ENCODE measurements at regions not wholly inside any gene's neighbourhood (a gene's known extent, or its start where the extent isn't known, plus 50 kb on each side); places are given as distances from the start of the nearest gene placed in this dataset.
"Not testable (repeated sequence)": the region's sequence is repeated elsewhere in the genome, so short reads cannot be mapped to it uniquely, and the experiment has no call there.

- DNase-seq (ENCODE audit: low spot score): no peak
Measured at GRCh38 chr20:17836303-17836861, 132.2 kb downstream of the SNX5 start.

DNA sequence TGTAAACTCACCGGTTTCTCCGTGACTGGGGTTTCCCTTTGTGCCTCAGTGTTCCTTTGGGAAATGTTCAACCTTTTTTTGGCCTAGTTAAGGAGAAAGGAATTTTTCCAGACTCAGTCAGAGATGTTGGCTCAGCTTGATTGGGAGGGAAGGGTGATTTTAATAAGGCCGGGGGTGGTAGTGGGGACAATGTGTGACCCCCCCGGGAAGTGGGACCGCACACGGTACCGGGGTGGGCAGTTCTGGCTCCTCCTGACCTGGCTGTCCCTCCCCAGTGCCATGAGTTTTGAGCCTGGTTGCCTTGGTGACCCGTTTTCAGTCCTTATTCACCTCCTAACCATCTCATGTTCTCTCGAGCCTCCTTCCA lies 132.7 kb downstream of the SNX5 start:
- no peak for DNase-seq (ENCODE audit: low spot score)

DNA sequence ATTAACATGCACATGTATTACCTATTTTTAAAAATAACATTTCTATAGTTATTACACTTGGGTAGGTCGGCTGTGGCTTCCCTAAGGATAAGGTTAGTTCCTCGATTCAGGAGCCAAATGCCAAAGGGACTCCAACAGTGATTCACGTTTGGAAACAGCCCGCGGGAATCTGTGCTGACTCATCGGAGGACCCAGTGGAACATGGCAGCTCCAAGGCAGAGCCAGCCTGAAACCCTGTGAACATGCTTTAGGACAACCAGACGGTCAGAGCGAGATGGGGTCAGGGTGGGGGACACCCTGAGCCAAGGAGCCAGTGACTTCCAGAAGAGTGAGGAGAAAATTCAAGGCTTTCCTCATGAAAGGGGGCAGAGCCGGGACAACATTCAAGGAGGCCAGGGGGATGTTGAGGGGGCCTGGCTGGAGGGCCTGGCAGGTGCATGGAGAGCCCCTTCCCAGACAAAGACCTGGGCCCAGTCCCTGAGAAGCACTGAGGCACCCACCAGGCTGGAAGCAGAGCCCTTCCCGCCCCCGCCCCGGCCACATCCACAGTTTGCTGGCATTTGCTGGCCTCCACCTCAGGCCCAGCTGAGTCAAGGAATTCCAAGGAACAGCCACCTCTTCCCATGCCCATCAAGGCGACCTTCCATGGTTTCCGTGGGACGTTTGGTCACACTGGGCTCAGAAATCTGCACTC lies 133.2 kb downstream of the SNX5 start:
- DNase-seq (ENCODE audit: low spot score): peak; percentile 57

DNA sequence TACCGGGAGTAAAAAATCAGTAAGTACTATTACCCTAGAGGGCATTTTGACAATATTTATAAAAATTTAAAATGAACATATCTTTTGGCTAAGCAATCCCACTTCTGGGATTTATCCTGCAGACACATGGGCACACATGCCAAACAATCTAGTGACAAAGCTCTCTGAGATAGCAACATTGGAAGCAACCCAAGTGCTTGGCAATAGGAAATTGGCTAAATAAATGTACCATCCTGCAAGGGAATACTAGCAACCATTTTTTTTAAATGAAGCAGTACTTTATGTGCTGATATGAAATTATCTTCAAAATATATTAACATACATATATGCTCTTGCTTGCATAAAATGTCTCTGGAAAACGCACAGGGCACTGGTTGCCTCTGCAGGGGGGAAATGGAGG lies 133.8 kb downstream of the SNX5 start:
- DNase-seq (ENCODE audit: low spot score): no peak

DNA sequence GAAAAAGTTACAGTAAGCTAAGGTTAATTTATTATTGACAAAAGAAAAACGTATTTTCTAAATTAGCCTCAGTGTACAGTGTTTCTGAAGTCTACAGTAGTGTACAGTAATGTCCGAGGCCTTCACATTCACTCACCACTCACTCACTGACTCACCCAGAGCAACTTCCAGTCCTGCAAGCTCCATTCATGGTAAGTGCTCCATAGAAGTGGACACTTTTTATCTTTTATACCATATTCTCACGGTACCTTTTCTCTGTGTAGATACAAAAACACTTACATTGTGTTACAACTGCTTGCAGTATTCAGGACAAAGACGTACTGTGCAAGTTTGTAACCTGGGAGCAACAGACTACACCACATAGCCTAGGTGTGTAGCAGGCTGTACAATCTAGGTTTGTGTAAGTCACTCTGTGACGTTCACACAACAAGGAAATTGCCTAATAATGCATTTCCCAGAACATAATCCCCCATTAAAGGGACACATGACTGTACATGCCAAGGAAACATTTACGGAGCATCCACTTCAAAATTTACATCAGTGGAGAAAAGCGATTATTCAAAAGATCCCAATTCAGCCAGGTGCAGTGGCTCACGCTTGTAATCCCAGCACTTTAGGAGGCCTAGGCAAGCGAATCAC lies 133.4 kb downstream of the BANF2 start:
- no peak for DNase-seq (ENCODE audit: low spot score)

DNA sequence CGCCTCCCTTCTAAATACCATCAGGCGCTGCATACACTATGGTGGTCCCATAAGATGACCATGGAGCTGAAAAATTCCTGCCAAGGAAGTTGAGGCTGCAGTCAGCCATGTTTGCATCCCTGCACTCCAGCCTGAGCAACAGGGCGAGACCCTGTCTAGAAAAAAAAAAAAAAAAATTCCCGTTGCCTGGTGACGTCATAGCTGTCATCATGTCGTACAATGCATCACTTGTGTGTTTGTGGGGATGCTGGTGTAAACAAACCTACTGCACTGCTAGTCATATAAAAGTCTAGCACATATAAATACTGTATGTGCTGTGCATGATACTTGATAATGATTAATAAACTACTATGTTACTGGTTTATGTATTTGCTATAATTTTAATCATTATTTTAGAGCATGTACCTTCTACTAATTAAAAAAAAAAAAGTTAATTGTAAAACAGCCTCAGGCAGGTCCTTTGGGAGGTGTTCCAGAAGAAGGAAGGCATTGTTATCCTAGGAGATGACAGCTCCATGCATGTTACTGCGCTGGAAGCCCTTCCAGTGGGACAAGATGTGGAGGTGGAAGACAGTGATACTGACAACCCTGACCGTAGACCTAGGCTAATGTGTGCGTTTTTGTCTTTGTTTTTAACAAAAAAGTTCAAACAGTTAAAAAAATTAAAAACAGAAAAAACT lies 132.6 kb downstream of the BANF2 start:
- DNase-seq (ENCODE audit: low spot score): peak; percentile 70

DNA sequence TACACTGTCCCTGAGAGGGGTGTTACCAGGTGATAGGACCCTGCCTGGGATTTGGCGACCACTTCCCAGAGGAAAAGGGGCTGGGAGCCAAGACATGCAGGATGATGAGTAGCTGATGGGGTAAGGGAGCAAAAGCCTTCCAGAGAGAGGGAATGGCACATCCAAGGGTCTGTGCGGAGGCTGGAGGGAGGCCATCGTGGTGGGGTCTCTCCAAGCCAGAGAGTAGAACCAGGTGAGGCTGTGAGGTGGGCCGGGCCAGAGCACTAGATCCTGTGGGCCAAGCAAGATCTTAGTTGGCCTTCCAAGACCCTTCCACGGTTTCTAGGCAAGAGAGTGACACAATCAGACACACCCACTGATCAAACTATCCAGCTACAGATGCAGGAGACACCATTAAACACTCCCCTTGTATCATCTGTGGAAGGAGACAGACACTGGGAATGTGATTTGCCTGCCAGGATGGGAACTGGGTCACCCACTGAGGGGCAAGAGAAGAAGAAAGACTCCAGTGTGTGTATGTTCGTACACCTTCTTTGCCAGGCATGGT lies 128.9 kb downstream of the BANF2 start:
- no peak for DNase-seq (ENCODE audit: low spot score)

- no peak for DNase-seq (ENCODE audit: low spot score)
Measured at GRCh38 chr20:17827759-17828559, 128.2 kb downstream of the BANF2 start.

GRCh38 chr20:17827079-17827478 lies 127.3 kb downstream of the BANF2 start:
- DNase-seq (ENCODE audit: low spot score): no peak

DNA sequence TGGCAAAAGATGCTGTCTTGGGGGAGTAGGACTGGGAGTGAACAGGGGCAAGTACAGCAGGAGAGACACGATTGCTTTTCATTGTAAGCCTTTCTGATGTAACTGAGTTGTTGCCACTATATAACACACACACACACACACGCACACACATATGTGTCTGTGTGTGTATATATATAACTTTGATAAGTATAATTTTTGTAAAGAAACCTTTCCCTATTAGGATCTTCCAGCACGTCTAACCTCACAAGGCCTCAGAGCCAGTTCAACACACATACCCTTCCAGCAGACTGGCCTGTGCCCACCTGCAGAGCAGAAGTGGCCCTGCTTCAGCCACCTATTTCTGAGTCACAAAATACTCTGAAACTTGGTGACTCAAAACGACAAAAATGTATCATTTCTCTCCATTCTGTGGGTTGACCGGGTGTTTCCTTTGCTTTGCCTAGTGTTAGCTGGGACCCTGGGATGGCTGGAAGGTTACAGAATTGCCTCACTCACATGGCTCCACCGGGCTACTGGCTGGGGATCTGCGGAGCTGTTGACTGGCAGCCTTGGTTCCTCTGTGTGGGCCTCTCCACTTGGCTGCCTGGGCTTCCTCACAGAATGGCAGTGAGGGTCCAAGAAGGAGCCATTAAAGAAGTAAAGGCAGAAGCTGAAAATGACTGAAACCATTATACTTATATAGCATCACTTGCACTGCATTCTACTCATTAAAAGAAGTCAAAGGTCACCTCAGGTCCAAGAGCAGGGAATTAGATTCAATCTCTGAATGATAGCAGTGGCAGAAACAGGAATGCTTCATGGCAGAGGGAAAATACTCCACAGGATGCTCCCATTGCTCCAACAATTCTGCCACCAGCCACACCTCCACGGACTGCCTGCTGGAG lies 126.4 kb downstream of the BANF2 start:
- DNase-seq (ENCODE audit: low spot score): no peak

DNA sequence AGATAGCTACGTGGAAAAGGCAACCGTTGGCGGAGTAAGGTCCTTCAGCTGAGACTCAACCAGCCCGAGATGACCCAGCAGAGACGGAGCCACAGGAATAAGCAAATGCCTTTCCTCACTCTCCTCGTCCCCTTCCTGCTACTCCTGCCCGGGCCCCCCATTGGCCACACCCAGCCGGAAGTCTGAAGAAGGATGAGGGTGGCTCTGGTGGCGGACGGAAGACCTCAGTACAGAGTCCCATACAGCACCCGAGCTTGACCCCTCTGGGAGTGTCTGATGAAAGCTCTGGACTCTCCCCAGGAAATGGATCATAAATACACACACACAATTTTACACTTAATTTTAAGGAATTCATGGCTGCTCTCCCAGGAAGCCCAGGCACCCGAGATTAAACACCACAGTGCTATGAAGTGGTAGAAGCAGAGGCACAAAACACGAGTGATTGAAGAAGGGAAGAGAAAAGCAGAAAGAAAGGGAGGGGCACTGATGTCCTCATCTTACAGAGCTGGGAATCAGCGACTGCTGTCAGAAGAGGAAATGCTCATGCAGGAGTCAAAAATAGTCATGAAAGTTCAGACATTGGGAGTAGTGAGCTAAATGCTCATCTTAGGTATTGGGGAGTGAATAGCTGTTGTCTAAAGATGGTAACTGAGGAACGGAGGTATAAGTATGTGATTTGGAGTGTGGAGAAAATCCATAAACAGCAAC lies 125.6 kb downstream of the BANF2 start:
- no peak for DNase-seq (ENCODE audit: low spot score)

DNA sequence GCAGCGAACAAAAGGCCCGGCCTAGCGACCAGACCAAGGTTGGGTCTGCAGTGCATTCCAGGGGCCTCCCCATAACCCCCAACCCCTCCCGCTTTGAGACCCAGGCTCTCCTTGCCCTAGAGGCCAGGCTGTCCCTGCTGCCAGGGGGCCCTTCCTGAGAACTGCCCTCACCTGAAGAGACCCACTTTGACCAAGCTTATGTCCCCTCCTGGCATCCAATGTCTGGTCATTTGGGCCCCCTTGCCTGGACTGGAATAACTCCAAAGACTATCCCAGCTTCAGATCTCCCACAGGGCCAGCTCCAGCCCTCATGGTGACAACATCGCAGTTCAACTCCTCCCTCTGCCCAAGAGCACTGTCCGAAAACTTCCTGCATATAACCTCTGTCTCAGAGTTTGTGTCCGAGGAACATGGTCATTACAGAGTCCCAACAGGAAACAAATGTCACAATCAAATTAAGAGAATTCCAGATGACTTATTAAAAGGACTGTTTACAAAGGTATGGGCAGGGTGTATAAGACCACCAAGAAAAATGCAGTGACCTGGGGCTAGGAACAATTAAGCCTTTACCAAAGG lies 125.0 kb downstream of the BANF2 start:
- no peak for DNase-seq (ENCODE audit: low spot score)

DNA sequence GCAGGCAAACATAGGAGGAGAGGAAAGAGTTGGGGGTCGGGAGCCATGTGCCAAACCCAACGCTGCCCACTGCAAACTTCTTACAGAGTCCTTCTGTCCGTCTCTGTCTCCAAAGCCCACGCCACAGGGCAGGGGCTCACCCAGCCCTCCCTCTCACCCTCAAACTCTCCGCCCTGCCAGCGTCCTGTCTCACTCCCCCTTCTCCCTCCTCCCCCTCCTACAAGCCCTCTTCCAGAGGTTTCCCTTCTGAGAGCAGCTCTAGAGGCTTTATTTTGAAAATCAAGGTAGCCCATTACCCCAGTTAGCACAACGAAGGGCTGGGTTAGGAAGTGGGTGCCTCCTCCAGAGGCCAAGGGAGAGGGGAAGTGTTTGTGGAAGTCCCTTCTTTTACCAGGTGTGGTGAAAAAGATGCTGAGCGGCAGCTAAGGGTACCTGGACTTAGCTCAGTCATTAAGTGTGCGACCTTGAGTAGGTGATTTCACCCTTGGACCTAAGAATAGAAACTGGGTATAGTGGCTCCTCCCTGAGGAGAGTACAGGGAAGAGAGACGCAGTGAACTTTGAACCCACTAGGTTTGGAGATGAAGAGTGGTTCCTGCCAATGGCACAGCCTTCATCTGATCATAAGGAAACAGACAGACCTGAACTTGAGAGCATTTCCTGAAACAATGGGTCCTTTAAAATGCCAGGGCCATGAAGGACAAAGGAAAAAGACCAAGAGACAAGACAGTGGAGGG lies 123.8 kb downstream of the BANF2 start:
- DNase-seq (ENCODE audit: low spot score): no peak

DNA sequence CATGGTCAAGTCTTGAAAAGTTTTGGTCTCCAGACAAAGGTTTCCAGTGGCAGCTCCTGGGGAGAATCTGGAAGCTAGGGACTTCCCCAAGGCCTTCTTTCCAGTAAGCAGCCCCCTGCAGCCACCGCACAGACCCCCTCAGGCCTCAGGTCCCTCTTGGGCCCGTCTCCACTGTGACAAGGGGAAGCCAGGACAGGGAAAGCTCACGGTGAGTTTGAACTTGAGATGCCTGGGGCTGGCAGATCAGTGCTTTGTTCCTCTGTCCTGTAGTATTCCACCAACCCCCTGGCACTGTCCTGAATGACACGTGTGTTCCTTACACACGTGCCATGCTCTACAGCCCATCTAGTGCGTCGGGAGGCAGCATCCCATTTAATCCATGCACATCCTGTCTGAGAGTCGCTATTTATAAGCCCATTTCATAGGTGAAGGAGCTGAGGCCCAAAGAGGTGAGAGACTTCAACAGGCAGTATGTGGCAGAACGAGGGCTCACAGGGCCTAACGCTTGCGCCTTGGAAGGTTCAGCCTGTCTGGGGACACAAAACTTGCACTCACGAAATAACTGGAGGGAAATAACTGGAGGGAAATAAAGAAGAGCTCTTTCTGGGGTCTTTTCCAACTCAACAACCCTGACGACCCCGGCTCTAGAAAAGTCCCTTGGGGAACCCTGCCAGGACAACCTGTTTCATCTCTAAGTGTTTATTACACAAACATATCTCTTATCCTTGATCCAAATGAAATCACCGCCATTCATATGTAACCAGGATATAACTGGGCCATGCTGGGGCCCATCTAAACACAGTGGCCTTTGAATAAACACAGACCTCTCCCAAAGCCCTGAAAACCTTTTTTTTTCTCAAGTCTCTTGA lies 123.0 kb downstream of the BANF2 start:
- no peak for DNase-seq (ENCODE audit: low spot score)

DNA sequence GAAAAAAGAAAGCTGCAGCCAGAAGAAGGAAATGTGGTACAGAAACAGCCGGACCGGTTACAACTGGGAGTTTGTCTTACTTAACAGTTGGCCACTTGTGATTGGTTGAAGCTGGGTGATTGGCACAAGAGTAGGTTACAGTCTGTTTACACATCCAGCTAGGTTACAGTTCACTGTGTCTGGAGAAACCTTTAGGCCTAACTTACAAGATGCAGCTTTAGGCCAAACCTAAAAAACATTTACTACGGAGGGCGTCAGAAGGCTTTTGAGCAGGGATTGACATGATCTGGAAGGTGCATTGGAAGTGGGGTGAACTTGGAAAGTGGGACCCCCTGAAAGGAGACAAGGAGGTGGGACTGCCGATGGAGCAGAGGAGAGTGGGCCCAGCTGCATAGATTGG lies 122.3 kb downstream of the BANF2 start:
- DNase-seq (ENCODE audit: low spot score): no peak

DNA sequence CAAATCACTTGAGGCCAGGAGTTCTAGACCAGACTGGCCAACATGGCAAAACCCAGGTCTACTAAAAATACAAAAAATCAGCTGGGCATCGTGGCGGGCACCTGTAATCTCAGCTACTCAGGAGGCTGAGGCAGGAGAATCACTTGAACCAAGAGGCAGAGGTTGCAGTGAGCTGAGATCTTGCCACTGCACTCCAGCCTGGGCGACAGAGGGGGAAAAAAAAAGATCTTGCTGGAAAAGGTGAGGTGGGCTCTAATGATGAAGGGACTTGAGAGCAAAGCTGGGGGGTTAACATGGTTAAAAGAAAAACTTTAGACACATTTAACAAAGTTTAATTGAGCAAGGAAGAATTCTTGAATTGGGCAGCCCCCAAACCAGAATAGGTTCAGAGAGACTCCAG lies 121.8 kb downstream of the BANF2 start:
- DNase-seq (ENCODE audit: low spot score): not testable (repeated sequence)

GRCh38 chr20:17819395-17820093 lies 119.8 kb downstream of the BANF2 start:
- DNase-seq (ENCODE audit: low spot score): no peak

DNA sequence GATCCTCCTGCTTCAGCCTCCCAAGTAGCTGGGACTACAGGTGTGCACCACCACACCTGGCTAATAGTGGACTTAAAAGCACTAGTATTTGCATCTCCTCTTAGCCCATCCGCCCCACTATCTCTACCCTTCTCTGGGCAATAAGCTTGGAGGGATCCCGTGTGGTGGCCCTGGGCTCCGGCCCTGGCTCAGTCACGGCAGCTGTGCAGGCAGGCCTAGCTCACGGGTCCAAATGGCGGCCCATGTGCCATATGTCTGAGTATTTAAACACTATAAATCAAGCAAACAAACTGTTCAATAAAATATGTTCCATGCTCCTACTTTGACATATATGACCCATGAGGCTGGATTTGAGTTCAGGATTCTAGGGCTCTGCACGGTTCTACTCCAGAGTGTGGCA lies 118.4 kb downstream of the BANF2 start:
- DNase-seq (ENCODE audit: low spot score): no peak

All from COLO829 (cell line).